ENCODE measurements at regions not wholly inside any gene's neighbourhood (a gene's known extent, or its start where the extent isn't known, plus 50 kb on each side); places are given as distances from the start of the nearest gene placed in this dataset.

- DNase-seq (ENCODE audit: low spot score) = no peak
These were observed 81.2 kb upstream of the ETV6 start for GRCh38 chr12:11568155-11568761.

- DNase-seq (ENCODE audit: low spot score) = no peak
These were observed 80.6 kb upstream of the ETV6 start for GRCh38 chr12:11568762-11569478.

DNA sequence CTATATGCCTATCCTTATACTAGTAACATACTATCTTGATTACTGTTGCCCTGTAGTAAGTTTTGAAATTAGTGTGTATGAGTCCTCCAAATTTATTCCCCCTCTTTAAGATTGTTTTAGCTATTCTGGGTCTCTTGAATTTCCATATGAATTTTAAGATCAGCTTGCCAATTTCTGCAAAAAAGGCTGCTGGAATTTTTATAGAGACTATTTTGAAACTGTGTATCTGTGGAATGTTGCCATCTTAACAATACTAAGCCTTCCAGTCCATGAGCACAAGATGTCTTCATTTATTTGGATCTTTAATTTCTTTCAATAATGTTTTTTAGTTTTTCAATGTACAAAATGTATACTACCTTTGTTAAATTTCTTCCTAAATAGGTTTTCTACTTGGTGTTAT is 79.8 kb upstream of the ETV6 start:
- no peak for DNase-seq (ENCODE audit: low spot score)

GRCh38 chr12:11573880-11574279 is 75.6 kb upstream of the ETV6 start:
- DNase-seq (ENCODE audit: low spot score) = no peak

DNA sequence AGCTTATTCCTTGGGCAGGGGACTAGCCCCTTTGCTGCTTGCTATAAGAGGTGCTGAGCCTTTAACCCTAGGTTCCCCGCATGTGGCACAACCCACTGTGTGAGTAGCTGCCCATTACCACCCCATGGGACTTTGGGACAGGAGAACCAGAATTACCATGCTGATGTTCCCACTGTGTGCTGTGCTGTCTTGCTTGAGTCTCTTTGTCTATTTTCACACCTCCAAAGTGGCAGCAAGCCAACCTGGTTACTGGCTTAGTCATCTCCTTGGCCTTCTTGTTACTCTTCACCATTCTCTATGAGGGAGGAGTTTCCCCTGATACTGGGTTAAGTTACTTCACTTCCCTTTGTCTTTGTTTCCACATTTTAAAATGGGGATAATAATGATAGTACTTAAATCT is 73.4 kb upstream of the ETV6 start:
- DNase-seq (ENCODE audit: low spot score) = no peak

GRCh38 chr12:11577658-11578260 is 71.7 kb upstream of the ETV6 start:
- DNase-seq (ENCODE audit: low spot score) = peak; percentile 39

DNA sequence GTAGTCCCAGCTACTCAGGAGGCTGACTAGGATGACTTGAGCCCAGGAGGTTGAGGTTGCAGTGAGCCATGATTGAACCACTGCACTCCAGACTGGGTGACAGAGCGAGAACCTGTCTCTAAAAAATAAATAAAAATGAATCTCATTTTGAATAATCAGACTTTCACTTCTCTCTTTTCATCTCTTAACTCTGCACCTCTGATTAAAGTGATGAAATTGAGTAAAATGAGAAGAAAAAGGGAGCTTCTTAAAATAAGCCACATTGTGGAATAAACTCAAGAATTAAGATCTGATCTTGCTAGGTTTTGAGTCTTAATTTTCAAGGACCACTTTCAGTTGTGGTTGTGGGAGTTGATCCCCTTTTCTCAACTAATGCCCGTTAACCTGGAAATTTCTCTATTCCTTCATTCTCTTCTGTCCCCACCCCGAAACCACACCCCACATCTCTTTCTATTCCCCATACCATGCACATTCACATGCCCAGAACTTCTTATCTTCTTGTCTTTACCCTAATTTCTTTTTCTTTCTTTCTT is 70.9 kb upstream of the ETV6 start:
- DNase-seq (ENCODE audit: low spot score) = no peak

GRCh38 chr12:11580125-11580751 is 69.2 kb upstream of the ETV6 start:
- DNase-seq (ENCODE audit: low spot score) = peak; percentile 78

DNA sequence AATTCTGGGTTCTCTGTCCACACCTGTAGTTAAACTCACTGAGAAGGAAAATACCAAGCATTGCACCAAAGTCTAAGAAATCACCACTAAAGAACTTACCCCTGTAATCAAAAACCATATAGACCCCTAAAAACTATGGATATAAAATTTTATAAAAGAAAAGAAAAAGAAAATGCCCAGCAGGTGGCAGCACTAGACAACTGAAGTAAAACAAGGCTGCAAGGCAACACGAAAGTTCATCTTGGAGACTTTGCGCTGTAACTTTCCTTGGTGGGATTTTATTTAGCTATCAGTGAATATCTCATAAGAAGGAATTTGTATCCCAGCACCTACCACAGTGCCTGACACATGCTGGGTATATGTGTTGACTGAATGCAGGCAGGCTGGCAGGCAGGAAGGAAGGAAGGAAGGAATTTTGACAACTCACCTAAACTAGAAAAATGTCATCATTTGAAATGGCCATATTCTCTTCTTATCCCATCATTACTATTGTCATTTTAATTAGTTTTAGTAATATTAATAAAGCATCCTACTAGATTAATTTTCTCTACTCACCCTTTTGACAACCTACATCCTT is 68.2 kb upstream of the ETV6 start:
- peak; percentile 52 for DNase-seq (ENCODE audit: low spot score)

GRCh38 chr12:11584221-11584855 is 65.1 kb upstream of the ETV6 start:
- no peak for DNase-seq (ENCODE audit: low spot score)

DNA sequence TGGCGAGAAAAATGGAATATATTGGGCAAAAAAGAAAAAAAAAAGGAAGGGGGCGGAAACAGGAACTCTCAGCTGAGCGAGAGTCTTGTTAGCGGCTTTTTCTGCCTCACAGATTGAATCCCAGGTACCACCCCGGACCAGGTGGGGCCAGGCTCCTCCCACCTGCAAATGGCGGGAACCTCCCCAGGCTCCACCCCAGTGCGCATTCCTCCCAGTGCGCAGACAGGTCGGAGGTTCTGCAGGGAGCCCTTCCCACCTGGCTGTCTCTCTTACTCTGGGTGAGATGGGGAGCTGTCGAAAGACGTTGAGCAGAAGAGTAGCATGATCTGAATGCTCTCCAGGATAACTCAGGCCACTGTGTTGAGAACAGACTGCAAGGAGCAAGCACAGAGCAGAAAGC is 57.0 kb upstream of the ETV6 start:
- no peak for DNase-seq (ENCODE audit: low spot score)

DNA sequence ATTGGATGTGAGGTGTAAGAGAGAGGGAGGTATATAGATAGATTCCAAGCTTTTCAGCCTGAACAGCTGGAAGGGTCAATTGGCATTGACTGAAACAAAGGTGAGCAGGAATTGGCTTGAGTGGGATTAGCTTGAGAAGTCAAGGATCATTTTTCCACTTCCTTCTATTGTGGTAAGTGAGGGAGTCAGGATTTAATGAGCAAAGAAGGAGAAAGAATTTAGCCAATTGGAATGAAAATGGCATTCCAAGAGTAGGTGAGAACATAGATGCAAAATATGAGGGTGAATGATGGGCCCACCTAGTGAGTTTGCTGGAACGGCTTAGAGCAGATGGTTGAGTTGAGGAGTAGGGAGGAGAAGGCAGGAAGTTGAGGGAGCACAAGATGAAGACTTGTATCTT is 56.5 kb upstream of the ETV6 start:
- no peak for DNase-seq (ENCODE audit: low spot score)

- no peak for DNase-seq (ENCODE audit: low spot score)
These were observed 54.4 kb upstream of the ETV6 start for GRCh38 chr12:11595080-11595479.

DNA sequence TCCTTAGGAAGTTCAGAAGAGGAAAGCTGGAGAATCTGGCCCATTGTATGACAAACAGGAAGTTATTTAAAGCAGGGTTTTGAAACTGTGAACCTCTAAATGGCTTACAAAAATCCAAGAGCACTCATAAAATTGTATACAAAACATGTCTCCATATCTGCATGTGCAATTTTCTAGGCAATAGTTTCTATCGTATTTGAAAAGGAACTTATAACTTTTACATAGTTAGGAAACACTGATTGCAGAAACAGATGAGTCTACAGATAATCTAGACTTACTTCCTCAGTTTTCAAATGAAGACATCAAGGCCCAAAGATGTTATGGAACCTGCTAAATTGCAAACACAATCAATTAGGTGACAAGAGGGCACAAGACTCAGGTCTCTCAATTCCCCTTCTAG is 53.3 kb upstream of the ETV6 start:
- DNase-seq (ENCODE audit: low spot score) = no peak

DNA sequence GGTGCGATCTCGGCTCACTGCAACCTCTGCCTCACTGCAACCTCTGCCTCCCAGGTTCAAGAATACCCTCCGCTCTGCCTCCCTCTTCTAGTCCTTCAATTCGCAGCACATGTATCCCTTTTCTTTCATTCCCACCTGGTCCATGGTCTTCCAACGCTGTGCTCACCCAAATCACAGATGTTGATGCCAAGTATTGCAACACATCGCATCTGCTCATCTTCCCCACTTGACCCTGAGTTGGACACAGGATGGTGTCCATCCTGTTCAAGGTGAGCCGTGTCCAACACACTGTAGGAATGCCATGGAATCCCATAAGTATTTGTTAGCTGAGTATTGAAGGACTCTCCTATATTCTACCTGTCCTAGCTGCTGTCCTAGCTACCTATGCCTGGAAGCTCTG is 50.6 kb upstream of the ETV6 start:
- DNase-seq (ENCODE audit: low spot score) = no peak
